Activated CD4-positive, CD25-positive, alpha-beta regulatory T cell treated with anti-CD3 and anti-CD28 coated beads, Interleukin-2, amount 50 U/mL, for 24 hours (primary cell): ENCODE measurements at regions not wholly inside any gene's neighbourhood (a gene's known extent, or its start where the extent isn't known, plus 50 kb on each side); places are given as distances from the start of the nearest gene placed in this dataset.

Experiments
- ATAC-seq, 2 donors: fragments of 150-1000 bp; cut with Tn5 transposase; one replicate each; pipeline ENCODE4 v1.10.0; 2021; ENCODE audit warnings: mild to moderate bottlenecking in 1 of 2, moderate library complexity in 1 of 2

GRCh38 chr14:97367278-97367677 is 570.1 kb downstream of the VRK1 start:
- no peak for ATAC-seq

- no peak for ATAC-seq
These were observed 570.9 kb downstream of the VRK1 start for GRCh38 chr14:97368049-97368448.

- no peak for ATAC-seq
These were observed 571.9 kb downstream of the VRK1 start for GRCh38 chr14:97368900-97369564.

GRCh38 chr14:97369901-97370300 is 572.7 kb downstream of the VRK1 start:
- no peak for ATAC-seq

GRCh38 chr14:97376310-97376709 is 579.1 kb downstream of the VRK1 start:
- no peak for ATAC-seq

- no peak for ATAC-seq
These were observed 580.4 kb downstream of the VRK1 start for GRCh38 chr14:97377550-97377949.

GRCh38 chr14:97379091-97379531 is 581.9 kb downstream of the VRK1 start:
- no peak for ATAC-seq

GRCh38 chr14:97380539-97380941 is 583.4 kb downstream of the VRK1 start:
- ATAC-seq = peak; percentile 99

GRCh38 chr14:97381309-97381708 is 584.1 kb downstream of the VRK1 start:
- no peak for ATAC-seq

GRCh38 chr14:97382616-97383226 is 585.5 kb downstream of the VRK1 start:
- ATAC-seq = no peak

- no peak for ATAC-seq
These were observed 588.5 kb downstream of the VRK1 start for GRCh38 chr14:97385727-97386126.

- ATAC-seq = no peak
These were observed 590.2 kb downstream of the VRK1 start for GRCh38 chr14:97387252-97387874.

- ATAC-seq = no peak
These were observed 591.2 kb downstream of the VRK1 start for GRCh38 chr14:97388408-97388807.

GRCh38 chr14:97390096-97390724 is 593.0 kb downstream of the VRK1 start:
- ATAC-seq = no peak

GRCh38 chr14:97393244-97393643 is 596.1 kb downstream of the VRK1 start:
- no peak for ATAC-seq

GRCh38 chr14:97395068-97395467 is 597.9 kb downstream of the VRK1 start:
- no peak for ATAC-seq

GRCh38 chr14:97401714-97402113 is 604.5 kb downstream of the VRK1 start:
- no peak for ATAC-seq

GRCh38 chr14:97402279-97402678 is 605.1 kb downstream of the VRK1 start:
- ATAC-seq = no peak

GRCh38 chr14:97407701-97408407 is 610.7 kb downstream of the VRK1 start:
- no peak for ATAC-seq

- ATAC-seq = peak in 1 of 2 donors; percentile 34
These were observed 611.3 kb downstream of the VRK1 start for GRCh38 chr14:97408503-97408902.

GRCh38 chr14:97408937-97409815 is 612.0 kb downstream of the VRK1 start:
- peak; percentile 68 to 69 for ATAC-seq
